ENCODE measurements at regions not wholly inside any gene's neighbourhood (a gene's known extent, or its start where the extent isn't known, plus 50 kb on each side); places are given as distances from the start of the nearest gene placed in this dataset.

DNA sequence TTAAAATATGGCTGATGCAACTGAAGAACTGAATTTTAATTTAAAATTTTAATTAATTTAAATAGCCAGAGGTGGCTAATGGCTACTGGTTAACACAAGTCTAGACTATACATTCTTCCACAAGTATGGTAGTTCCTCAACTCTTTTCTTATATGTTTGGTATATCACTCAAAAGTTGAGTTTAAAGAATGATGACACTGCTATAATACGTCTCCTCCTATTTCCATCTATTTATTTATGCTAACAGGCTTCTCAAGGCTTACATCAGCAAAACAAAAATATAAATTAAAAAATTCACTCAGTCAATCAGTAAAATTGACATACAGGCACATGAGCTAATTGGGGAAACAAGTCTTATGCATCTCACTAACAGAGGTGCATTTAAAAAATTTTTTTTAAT lies 227.9 kb upstream of the PMFBP1 start:
- no peak for DNase-seq

DNA sequence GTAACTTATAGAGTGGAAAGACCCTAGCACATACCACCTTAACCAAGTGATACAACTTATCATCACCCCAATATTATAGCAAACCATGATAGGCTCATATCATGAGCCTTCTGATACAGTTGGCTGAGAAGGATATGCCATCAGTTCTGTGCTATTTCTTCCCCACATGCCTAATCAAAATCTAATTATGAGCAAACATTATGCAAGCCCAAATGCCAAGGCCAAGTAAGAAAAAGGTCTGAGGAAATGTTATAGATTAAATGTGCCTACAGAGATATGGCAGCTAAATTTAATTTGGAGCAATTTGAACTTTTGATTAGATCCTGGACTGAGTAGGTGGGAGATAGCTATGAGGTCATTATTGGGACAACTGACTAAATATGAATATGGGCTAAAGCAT lies 225.9 kb upstream of the PMFBP1 start:
- DNase-seq, result no peak

DNA sequence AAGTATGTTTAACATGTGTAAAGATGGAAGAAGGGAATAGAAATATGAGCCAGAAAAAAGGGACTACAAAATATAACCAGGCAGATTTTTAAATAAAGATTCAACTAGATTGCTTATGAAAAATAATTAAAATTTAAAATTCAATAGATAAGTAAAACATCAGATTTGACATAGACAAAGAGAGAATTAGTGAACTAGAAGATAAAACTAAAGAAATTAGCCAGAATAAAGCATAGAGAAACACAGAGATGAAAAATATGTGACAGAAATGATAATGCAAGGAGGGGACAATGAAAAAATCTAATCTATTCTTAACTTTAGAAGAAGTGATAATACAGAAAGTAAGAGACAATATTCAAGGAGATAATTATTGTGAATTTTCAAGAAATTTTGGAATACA lies 222.6 kb upstream of the PMFBP1 start:
- DNase-seq, result no peak

DNA sequence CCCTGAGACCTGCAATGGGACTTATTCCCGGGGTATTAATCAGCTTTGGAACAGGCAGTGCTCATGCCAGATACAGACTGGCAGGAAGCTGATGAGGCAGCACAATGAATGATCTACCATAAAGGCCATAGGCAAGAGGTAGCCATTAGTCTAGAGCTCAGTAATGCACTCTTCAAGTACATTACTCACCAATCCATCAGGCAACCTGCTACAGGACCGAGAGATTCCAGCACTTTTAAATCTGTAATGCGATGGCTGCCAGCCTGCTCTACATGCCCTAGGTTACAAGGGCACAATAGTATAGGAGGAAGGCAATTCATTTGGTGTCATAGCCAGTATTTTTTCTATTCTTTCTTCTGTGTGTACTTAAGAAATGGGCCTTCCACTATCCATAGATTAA lies 217.8 kb upstream of the PMFBP1 start:
- DNase-seq, result no peak

DNA sequence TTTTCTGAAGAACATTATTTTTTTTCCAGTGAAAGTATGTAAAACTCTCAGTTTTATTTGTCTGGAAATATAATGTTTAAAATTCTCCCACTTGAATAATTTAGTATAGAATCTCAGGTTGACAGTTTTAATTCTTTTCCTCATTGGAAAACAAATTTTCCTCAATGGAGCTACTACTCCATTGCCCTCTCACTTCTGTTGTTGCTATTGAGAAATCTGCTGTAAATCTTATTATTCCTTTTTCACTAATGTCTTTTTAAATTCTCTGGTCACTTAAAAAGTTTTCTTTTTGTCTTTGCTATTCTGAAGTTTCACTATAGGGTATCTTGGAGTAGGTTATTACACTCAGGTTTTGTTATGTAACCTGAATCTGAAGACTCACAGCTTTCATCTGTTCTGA lies 216.1 kb upstream of the PMFBP1 start:
- no peak for DNase-seq

DNA sequence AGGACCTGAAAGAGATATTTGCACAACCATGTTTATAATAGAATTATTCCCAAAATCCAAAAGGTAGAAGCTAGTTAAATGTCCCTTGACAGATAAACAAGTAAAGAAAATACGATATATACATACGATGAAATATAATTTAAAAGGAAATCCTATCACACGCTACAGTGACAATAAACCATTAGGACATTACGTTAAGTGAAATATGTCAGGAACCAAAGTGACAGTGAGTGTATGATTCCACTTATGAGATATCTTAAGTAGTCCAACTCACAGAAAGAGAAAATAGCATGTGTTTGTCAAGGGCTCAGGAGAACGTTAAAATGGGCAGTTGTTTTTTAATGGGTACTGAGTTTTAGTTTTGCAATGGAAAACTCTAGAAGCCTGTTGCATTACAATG lies 212.7 kb upstream of the PMFBP1 start:
- DNase-seq, result no peak

DNA sequence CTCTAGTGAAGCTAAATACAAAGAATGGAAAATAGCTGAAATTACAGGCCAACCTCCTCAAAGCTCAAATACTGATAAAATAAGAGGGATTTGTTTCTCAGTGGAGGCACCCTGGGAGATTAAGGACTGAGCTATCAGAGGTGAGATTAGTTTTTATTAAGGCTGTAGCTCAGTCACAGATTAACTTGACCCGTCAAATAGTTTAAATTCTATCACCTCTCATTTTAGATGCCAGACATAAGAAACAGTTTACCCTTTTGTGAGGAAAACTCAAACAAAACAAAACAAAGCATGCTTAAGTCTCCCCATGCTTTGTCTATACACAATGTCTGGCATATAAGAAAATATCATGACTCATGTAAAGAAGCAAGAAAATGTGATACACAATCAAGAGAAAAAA lies 208.3 kb upstream of the PMFBP1 start:
- no peak for DNase-seq

DNA sequence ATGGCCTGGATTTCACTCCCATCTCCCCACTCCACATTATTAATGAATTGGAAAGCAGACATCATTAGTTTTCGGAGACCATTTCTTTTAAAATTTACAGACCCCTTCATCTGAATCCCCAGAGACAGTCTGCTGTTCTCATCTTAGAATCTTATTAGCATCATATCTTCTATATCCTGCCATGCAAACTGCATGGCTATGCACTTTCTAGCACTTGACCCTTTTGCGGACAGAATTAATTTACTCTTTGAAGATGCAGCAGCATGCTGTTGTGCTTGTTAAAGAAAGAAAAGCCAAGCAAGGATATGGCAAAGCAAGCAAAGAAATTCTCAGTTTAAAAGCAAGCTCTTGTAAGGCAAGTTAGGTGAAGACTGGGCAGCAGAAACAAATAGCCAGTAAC lies 201.2 kb upstream of the PMFBP1 start:
- DNase-seq, result no peak

DNA sequence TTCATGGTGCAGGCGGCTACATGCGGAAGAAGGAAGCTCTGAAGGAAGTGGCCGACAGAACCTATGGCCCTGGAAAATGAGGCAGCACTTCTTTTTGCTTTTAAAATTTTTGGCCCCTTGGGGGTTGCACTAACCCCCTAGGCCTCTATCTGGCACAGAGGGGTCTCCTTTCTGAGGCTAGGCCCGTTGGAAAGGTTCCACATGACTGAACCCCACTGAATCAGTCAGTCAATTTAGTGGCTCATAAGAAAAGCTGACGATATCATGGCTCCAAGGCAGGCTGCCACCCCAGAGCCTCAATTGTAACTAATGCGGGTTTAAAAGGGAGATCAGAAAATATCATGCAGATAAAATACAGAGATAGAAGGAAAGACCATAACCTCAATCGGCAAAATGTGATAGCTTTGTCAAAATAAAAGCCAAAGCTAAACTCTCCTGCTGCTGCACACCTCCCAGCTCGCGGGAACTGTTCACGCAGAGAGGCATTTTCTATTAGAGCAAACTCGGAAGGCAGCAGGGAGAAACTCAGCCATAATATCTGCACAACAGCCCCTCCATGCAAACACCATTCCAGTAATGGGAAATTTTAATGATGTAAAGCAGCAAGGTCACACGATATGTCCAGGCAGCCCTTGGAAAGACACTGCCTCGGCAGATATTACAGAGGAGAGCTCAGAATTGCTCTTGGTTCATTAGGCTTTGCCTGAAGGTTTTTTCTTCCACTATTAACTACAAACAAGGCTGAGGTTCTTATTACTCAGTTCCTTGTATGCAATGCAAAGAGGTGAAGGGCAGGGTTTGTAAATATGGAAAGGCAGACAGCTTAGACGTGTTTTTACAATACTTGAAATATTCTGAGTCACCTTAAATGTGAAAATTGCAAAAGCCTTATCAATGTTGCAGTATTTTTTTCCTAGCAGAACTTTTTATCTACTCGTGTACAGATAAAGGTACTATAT lies 200.4 kb upstream of the PMFBP1 start:
- DNase-seq, result no peak

DNA sequence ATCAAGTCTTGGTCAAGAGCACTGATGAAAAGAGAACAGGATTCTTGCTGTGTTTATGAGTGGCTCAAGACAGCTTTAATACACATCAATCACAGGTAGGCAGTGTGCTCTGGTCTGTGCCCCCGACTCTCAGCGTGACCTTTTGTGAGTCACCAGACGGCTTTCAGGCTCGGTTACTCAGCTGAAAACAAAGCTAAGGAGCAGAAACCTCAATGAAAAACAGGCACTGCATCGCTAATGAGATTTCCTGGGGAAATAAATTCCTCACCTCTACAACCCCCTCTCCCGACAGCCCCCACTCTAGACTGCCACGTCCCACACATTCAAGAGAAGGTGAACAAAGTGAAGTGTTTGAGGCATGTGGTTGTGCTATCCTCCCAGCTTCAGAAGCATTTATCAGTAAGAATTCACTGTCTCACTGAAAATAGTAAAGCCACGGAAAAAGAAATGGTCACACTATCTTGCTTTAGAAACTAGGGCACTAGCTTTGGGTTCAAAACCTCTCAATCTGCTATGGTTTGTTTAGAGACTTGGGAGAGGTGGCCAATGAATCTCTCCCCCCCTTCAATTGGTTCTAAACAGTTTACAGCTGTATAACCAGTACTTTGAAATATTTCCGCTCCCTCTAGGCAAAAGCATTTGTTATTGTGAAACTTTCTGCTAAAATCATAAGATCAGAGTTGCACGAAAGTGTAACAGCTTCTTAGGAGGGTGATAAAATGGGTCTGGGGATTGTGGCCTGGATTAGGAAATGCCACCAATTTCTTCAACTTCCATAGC lies 199.5 kb upstream of the PMFBP1 start:
- DNase-seq, result no peak

DNA sequence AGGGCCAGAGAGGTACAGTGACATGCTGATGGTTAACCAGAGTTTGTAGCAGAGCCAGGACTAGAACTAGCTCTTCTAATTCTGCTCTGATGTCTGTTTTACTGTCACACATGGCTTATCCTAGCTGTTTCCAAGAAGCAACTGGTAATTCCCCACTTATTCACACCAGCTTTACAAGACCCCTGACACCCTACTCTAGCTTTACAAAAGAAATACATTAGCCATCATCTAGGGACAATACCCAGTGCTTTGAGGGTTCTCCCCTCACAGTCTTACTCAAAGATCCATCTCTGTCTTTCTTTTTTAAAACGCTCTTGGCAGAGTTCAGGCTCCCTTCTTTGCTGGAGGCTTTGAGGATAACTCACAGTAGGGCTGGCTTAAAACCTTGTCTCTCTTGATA lies 197.3 kb upstream of the PMFBP1 start:
- DNase-seq, result no peak

DNA sequence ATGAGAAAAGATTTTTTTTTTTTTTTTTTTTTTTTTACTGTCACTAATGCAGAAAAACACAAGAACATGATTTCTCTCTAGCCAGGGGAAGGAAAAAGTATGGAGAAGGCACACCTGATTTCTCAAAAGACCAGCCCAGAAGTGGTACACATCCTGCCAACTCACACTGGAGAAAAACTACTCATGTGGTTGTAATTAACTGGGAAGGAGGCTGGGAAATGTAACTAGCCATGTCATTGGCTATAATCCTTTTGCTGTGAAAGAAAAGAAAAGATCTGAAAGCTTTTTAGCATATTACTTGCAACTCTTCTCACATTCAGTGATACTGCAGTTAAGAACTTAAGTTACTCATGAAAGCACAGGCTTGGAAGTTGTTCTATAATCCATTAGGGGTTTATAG lies 195.9 kb upstream of the PMFBP1 start:
- DNase-seq, result no peak

DNA sequence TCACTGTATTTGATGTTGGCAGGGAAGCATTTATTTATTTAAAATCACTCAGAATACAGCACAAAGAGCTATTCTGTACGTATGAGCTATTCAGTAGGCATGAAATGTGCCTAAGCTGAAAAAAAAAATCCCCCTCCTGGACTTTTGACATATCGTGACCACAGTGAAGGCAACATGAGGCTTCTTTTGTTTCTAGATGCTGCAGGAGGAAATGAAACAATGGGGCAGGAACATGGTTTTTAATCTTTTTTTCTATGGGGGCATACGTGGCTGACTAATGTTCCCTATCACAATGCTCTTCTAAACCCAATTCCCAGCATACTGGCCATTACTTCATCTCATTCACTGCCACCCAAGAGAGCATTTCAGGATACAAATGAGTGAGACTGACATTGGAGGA lies 191.0 kb upstream of the PMFBP1 start:
- DNase-seq, result no peak

DNA sequence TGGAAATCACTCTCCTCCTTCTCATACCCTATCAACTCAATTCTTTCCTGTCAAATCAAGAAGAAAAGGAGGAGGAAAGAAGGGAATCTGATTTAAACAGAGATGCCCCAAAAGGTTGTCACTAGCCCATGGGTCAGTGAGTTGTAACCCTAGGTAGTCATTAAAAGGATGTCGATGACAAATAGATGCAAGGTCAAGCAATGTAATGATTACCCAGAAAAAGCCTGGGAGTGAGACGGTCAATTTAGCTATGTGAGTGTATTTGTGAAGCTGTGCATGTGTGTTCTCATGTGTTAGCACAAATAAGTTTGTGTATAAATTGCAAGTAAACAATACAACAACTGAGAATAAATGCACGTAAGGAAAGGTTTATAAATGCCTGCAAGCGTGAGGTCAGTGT lies 190.5 kb upstream of the PMFBP1 start:
- DNase-seq, result no peak

DNA sequence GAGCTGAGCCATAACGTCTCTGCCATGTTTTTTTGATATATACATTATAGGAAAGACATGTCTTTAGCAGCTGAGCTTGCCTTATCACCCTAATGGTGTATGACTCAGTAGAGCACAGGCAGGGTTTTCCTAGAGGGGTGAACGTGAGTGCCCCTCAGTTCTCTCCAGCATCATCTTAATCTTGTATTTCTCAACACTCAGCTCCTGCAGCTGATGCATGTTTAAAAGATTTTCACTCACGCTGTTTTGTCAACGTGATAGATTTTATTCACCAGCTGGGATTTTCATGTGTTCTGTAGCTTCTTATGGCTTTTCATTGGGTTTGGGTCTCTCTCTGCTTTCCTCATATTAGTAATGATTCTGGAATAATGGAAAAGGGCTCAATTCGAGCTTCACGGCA lies 186.0 kb upstream of the PMFBP1 start:
- no peak for DNase-seq

DNA sequence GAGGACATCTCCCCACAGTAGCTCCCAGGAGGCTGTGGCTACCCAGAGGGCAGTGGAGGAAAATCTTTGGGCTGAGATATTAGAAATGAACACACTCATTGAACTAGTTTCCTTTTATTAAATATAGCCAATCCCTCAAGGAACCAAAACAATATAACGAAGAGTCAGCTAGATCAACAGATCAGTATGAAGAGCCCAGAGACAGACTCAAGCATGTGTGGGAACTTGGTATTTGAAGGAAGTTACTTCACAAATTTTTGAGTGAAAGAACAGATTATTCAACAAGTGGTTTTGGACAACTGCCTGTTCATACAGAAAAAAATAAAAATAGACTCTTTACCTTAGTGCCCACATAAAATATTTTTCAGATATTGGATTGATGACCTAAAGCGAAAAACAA lies 183.6 kb upstream of the PMFBP1 start:
- DNase-seq, result no peak

DNA sequence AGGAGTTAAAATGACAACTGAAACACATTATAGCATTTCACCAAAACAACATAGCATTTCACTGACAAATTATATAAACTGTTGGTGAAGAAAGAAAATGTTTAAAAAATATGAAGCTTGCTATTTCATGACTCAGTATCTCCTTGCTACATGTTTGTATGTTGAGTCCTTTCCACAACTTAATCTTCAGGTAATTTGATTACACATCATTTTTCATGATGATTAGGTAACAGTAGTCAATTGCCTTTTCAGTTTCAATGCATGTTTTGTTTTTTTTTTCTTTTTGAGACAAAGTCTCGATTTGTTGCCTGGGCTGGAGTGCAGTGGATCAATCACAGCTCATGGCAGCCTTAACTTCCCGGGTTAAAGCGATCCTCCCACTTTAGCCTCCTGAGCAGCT lies 177.8 kb upstream of the PMFBP1 start:
- DNase-seq, result no peak

DNA sequence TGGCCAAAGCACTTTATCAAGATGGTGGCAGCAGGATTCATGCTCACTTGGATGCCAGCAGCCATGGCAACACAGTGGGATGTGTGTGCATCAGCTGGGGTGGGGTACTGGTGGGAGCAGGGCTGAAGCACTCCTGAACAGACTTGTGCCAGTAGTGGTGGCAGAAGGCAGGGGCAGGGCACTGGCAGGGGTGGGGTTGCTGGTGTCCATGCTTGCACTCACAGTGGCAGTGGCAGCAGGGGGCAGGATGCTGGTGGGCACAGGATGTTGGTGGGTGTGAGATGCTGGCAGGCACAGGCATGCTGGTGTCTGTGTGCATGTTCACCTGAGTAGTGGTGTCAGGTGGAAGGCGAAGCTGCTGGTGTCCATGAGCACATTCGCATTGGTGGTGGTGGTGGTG lies 161.0 kb upstream of the PMFBP1 start:
- no peak for DNase-seq

DNA sequence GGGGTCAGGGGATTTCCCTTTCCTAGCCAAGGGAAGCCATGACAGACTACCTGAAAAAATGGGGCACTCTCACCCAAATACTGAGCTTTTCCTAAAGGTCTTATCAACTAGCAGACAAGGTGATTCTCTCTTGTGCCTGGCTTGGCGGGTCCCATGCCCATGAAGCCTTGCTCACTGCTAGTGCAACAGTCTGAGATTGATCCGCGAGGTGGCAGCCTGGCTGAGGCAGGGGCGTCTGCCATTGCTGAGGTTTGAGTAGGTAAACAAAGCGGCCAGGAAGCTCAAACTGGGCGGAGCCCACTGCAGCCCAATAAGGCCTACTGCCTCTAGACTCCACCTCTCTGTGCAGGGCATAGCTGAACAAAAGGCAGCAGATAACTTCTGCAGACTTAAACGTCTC lies 152.6 kb upstream of the PMFBP1 start:
- no peak for DNase-seq

DNA sequence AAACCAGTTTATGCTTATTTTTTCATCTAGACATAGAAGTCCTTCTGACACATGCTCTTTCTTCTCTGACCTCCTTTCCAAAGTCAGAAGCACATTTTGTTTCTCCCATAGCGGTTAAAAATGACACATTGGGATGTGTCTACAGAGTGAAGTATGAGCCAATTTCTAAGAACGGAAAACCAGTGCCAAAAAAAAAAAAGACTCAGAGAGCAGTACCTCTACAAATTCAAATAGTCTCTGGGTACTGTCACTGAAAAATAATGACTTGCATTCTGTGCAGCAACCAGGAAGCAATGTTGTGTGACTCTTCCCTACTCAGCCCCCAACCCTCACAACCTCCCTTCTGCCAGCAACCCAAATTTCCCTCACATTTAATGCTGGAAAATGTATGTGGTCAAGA lies 145.5 kb upstream of the PMFBP1 start:
- DNase-seq, result no peak

DNA sequence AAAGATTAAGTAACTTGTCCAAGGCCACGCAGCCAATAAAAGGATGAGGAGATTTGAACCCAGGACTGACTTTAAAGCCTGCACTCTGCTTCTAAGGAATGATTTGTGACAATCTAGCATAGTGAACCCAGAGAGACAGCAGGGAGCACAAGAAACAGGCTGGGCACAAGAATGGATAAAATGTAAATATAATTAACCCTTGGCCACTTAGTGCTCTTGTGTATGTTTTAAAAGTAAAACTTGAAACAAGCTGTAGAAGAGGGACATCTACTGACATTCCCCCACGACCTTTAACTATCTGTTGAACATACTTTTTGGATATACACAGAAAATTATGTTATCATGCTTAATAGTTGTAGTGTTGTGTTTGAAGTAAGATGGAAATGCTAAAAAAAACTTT lies 141.9 kb upstream of the PMFBP1 start:
- DNase-seq, result no peak

DNA sequence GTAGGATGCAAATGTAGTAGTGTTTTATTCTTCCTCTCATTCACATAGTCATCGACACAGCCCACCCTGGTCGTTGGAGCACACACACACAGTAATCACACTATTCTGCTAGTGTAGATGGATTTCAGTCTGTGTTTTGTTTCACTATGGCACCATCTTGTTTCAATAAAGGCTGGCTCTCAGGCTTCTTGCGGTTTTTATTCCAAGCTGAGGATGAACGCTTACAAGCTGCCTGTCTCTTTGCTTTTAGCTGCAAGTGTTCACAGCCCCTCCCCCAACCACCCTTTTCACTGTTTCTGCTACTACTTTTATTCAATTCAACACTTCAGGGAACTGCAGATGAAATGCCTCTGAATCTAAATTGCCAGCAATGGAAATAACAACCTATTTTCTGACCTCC lies 140.9 kb upstream of the PMFBP1 start:
- DNase-seq, result no peak

DNA sequence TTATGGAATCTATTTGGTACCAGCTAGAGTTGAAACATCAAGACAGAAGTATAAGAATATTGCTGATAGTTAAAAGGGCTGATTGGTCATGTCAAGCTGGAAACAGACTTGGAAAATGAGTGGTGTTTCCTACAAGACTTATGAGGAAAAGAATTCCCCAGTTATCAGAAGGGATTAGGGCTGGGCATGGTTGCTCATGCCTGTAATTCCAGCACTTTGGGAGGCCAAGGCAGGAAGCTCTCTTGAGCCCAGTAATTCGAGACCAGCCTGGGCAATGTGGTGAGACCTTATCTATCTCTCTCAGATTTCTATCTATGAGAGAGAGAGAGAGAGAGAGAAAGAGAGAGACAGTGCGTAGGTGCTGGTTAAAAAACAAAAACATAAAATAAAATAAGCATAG lies 139.5 kb upstream of the PMFBP1 start:
- DNase-seq, result no peak

DNA sequence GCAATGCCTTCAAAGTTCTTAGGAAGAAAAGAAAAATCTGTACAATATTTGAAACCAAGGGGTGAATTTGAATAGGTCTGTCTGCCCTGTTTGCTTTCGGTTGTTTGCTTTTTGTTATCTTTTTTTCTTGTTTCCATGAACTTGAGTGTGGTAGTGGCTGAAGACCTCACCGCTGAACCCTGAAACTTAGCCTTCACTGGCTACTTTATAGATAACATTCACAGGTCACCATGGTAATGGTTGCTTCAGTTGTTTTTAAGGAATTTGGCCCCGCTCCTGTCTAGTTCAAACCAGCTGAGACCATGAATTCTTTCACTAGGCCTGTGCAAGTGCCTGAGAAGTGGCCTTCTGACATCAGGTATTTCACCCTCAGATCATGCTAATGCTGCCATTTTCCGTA lies 137.0 kb upstream of the PMFBP1 start:
- DNase-seq, result no peak

Data from cerebellar nuclear complex (tissue), 1 donor.